A673 (cell line): ENCODE measurements at regions not wholly inside any gene's neighbourhood (a gene's known extent, or its start where the extent isn't known, plus 50 kb on each side); places are given as distances from the start of the nearest gene placed in this dataset.

Experiments used
- CTCF ChIP-seq: fragments of 300-800, 200-600 bp; sonication (generic); conservative IDR thresholded peaks from 2 replicates; pipeline ENCODE4 v1.5.1; 2017; ENCODE audit warnings: low read depth, mild to moderate bottlenecking, antibody characterized with exemption, low read length, moderate library complexity, mixed read lengths
- EZH2 ChIP-seq: fragments of 200-600 bp; sonication (generic); IDR thresholded peaks from 2 replicates; pipeline ENCODE4 v1.6.1; 2017; ENCODE audit warnings: borderline replicate concordance, low read depth, mild to moderate bottlenecking, mixed read lengths, antibody characterized with exemption, low read length; ENCODE audit not compliant: poor library complexity, severe bottlenecking

GRCh38 chrX:13449441-13449840, 120.0 kb upstream of the EGFL6 start:
- TF ChIP-seq CTCF (no peak), EZH2 (no peak)
